PFSK-1 (cell line): ENCODE measurements at regions not wholly inside any gene's neighbourhood (a gene's known extent, or its start where the extent isn't known, plus 50 kb on each side); places are given as distances from the start of the nearest gene placed in this dataset.

Experiments
- POLR2AphosphoS5 ChIP-seq: IDR thresholded peaks from 2 replicates; pipeline ENCODE4 v1.6.1; 2012; ENCODE audit warnings: low read depth, mild to moderate bottlenecking, control low read depth, low read length, moderate library complexity
- SIN3A ChIP-seq: IDR thresholded peaks from 2 replicates; pipeline ENCODE4 v1.6.1; 2012; ENCODE audit warnings: mild to moderate bottlenecking, low read length, moderate library complexity, borderline replicate concordance; ENCODE audit not compliant: insufficient read depth
- TF ChIP-seq, protein P1 (sequence below), 2 experiments: IDR thresholded peaks; 2 replicates each; pipeline versions ENCODE4 v1.6.1 to v1.8.0; 2011 to 2012; ENCODE audit warnings: low read depth in 2 of 2, low read length in 2 of 2, control low read depth in 1 of 2, inconsistent platforms in 1 of 2, mild to moderate bottlenecking in 1 of 2, moderate library complexity in 1 of 2; ENCODE audit not compliant: insufficient read depth in 1 of 2

DNA sequence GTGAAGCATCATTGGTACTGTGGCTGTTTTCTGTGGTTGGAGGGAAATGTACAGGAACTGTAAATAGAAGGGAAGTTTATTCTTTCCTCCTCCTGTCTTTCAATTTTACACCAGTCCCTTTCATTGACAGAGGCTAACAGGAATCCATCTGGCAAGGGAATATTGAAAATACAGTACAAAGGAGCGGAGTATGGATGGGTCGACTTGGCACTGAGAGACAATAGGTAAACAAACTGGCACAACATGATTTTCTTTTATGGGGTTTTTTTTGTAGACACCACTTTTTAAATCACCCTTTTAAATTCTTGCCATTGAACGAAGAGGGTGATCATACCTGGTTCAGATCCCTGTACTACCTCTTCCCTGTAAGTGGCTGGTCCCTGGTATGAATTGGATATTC is 341.3 kb downstream of the RWDD3 start:
- TF ChIP-seq, protein P1, sequence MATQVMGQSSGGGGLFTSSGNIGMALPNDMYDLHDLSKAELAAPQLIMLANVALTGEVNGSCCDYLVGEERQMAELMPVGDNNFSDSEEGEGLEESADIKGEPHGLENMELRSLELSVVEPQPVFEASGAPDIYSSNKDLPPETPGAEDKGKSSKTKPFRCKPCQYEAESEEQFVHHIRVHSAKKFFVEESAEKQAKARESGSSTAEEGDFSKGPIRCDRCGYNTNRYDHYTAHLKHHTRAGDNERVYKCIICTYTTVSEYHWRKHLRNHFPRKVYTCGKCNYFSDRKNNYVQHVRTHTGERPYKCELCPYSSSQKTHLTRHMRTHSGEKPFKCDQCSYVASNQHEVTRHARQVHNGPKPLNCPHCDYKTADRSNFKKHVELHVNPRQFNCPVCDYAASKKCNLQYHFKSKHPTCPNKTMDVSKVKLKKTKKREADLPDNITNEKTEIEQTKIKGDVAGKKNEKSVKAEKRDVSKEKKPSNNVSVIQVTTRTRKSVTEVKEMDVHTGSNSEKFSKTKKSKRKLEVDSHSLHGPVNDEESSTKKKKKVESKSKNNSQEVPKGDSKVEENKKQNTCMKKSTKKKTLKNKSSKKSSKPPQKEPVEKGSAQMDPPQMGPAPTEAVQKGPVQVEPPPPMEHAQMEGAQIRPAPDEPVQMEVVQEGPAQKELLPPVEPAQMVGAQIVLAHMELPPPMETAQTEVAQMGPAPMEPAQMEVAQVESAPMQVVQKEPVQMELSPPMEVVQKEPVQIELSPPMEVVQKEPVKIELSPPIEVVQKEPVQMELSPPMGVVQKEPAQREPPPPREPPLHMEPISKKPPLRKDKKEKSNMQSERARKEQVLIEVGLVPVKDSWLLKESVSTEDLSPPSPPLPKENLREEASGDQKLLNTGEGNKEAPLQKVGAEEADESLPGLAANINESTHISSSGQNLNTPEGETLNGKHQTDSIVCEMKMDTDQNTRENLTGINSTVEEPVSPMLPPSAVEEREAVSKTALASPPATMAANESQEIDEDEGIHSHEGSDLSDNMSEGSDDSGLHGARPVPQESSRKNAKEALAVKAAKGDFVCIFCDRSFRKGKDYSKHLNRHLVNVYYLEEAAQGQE (IDR thresholded peaks at IDR 0.05; ENCODE audit: insufficient read depth in 1 of 2, low read depth in 2 of 2, low read length in 2 of 2), result no peak
- TF ChIP-seq SIN3A, result no peak
- TF ChIP-seq POLR2AphosphoS5, result no peak
